ENCODE measurements at regions not wholly inside any gene's neighbourhood (a gene's known extent, or its start where the extent isn't known, plus 50 kb on each side); places are given as distances from the start of the nearest gene placed in this dataset.

DNA sequence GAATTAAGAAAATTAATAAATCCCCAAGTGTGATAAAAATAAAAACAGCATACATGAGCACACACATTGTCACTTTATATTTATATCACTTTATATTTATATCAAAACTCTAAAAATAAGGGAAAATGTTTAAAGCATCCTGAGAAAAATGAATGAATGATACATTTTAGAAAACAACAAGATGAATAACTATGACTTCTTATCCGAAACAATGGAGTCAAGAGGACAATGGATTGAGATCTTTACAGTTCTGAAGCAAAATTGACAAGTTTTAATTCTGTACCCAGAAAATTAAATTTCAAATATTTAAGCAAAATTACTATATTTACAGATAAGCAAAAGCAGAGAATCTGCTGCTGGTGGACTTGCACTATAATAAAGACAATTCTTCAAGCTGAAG lies 512.6 kb downstream of the MRPL39 start:
- TF ChIP-seq, protein P1, sequence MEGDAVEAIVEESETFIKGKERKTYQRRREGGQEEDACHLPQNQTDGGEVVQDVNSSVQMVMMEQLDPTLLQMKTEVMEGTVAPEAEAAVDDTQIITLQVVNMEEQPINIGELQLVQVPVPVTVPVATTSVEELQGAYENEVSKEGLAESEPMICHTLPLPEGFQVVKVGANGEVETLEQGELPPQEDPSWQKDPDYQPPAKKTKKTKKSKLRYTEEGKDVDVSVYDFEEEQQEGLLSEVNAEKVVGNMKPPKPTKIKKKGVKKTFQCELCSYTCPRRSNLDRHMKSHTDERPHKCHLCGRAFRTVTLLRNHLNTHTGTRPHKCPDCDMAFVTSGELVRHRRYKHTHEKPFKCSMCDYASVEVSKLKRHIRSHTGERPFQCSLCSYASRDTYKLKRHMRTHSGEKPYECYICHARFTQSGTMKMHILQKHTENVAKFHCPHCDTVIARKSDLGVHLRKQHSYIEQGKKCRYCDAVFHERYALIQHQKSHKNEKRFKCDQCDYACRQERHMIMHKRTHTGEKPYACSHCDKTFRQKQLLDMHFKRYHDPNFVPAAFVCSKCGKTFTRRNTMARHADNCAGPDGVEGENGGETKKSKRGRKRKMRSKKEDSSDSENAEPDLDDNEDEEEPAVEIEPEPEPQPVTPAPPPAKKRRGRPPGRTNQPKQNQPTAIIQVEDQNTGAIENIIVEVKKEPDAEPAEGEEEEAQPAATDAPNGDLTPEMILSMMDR (optimal IDR thresholded peaks at IDR 0.05 in 1 of 3, IDR thresholded peaks at IDR 0.05 in 1 of 3, conservative IDR thresholded peaks at IDR 0.05 in 1 of 3; ENCODE audit: extremely low read depth in 1 of 3, insufficient read depth in 2 of 3, low read length in 3 of 3), result no peak
- no peak for TF ChIP-seq EZH2 (IDR thresholded peaks at IDR 0.05; ENCODE audit: low read length)

Measured in keratinocyte (primary cell).